HEK293 (cell line): ENCODE measurements at regions not wholly inside any gene's neighbourhood (a gene's known extent, or its start where the extent isn't known, plus 50 kb on each side); places are given as distances from the start of the nearest gene placed in this dataset.

ENCODE experiments used
- CTCF ChIA-PET: fragments of 350-600 bp; formaldehyde crosslinking; extraction: SDS; loops from one replicate; lab custom pipeline; 2021; ENCODE audit warnings: antibody characterized with exemption; lab: Yijun Ruan, JAX
- POLR2A ChIA-PET: fragments of 300-600 bp; formaldehyde crosslinking; extraction: SDS; loops from one replicate; lab custom pipeline; 2020; ENCODE audit warnings: antibody characterized with exemption, inconsistent platforms; lab: Yijun Ruan, JAX
- H3K27ac ChIP-seq: fragments of 200-500 bp; sonication (Bioruptor generic); 2 replicates; pipeline ENCODE4 v1.5.1; 2014; ENCODE audit warnings: low read depth, low read length, control low read depth, inconsistent platforms; ENCODE audit errors: extremely low read depth
- H3K36me3 ChIP-seq, 2 experiments: fragments of 200-500 bp in 1 of 2; sonication (Bioruptor generic) in 1 of 2; 1 replicate in 1 of 2; 2 replicates in 1 of 2; pipeline ENCODE4 v1.5.1; 2014 to 2017; ENCODE audit warnings: inconsistent platforms in 2 of 2, low read length in 2 of 2; ENCODE audit not compliant: control insufficient read depth in 2 of 2, insufficient read depth in 1 of 2
- H3K4me1 ChIP-seq: fragments of 200-500 bp; sonication (Bioruptor generic); 2 replicates; pipeline ENCODE4 v1.5.1; 2014; ENCODE audit warnings: mild to moderate bottlenecking, low read length, inconsistent platforms; ENCODE audit not compliant: control insufficient read depth, insufficient read depth
- H3K4me3 ChIP-seq: 2 replicates; pipeline ENCODE4 v1.5.1; 2011; ENCODE audit warnings: low read depth, mild to moderate bottlenecking, control low read depth, low read length, moderate library complexity
- H3K9me3 ChIP-seq: fragments of 200-500 bp; sonication (Bioruptor generic); 2 replicates; pipeline ENCODE4 v1.5.1; 2014; ENCODE audit warnings: low read depth, low read length, inconsistent platforms; ENCODE audit not compliant: control insufficient read depth, insufficient read depth
- KLF1 ChIP-seq: fragments of 450-650 bp; formaldehyde crosslinking; IDR thresholded peaks from 2 replicates; pipeline ENCODE4 v1.5.1; 2016; ENCODE audit warnings: missing biosample characterization, missing genetic modification characterization
- KLF16 ChIP-seq: fragments of 450-650 bp; formaldehyde crosslinking; IDR thresholded peaks from 2 replicates; pipeline ENCODE4 v1.5.1; 2017; ENCODE audit warnings: missing biosample characterization, missing genetic modification characterization
- MYNN ChIP-seq: fragments of 450-650 bp; formaldehyde crosslinking; IDR thresholded peaks from 2 replicates; pipeline ENCODE4 v1.5.1; 2016; ENCODE audit warnings: missing biosample characterization, missing genetic modification characterization, borderline replicate concordance
- SALL2 ChIP-seq: fragments of 450-650 bp; formaldehyde crosslinking; IDR thresholded peaks from 2 replicates; pipeline ENCODE4 v1.5.0; 2017; ENCODE audit warnings: missing biosample characterization, mild to moderate bottlenecking, missing genetic modification characterization, borderline replicate concordance
- SETDB1 ChIP-seq: IDR thresholded peaks from one replicate; pipeline ENCODE4 v1.6.1; 2017; ENCODE audit warnings: mild to moderate bottlenecking, low read length, moderate library complexity, mixed read lengths; ENCODE audit not compliant: insufficient read length
- ZNF221 ChIP-seq: fragments of 450-650 bp; formaldehyde crosslinking; IDR thresholded peaks from 2 replicates; pipeline ENCODE4 v1.5.1; 2017; ENCODE audit warnings: missing biosample characterization, missing genetic modification characterization, borderline replicate concordance
- ZNF239 ChIP-seq: fragments of 450-650 bp; formaldehyde crosslinking; IDR thresholded peaks from 2 replicates; pipeline ENCODE4 v1.5.1; 2016; ENCODE audit warnings: missing biosample characterization, missing genetic modification characterization
- ZNF311 ChIP-seq: fragments of 450-650 bp; formaldehyde crosslinking; IDR thresholded peaks from 2 replicates; pipeline ENCODE4 v1.5.1; 2017; ENCODE audit warnings: missing biosample characterization, missing genetic modification characterization, borderline replicate concordance
- ZNF335 ChIP-seq: fragments of 450-650 bp; formaldehyde crosslinking; conservative IDR thresholded peaks from 2 replicates; pipeline ENCODE4 v1.5.1; 2016; ENCODE audit warnings: missing biosample characterization, missing genetic modification characterization
- ZNF366 ChIP-seq: fragments of 450-650 bp; formaldehyde crosslinking; conservative IDR thresholded peaks from 2 replicates; pipeline ENCODE4 v1.5.1; 2016; ENCODE audit warnings: missing biosample characterization, missing genetic modification characterization
- ZNF394 ChIP-seq: fragments of 450-650 bp; formaldehyde crosslinking; IDR thresholded peaks from 2 replicates; pipeline ENCODE4 v1.5.1; 2016; ENCODE audit warnings: missing biosample characterization, missing genetic modification characterization, mild to moderate bottlenecking, moderate library complexity, borderline replicate concordance
- ZNF501 ChIP-seq: fragments of 450-650 bp; formaldehyde crosslinking; IDR thresholded peaks from 2 replicates; pipeline ENCODE4 v1.5.1; 2016; ENCODE audit warnings: missing biosample characterization, missing genetic modification characterization
- ZNF548 ChIP-seq: fragments of 450-650 bp; formaldehyde crosslinking; IDR thresholded peaks from 2 replicates; pipeline ENCODE4 v1.5.1; 2016; ENCODE audit warnings: missing biosample characterization, missing genetic modification characterization
- ZNF571 ChIP-seq: fragments of 450-650 bp; formaldehyde crosslinking; IDR thresholded peaks from 2 replicates; pipeline ENCODE4 v1.5.0; 2017; ENCODE audit warnings: missing biosample characterization, missing genetic modification characterization
- ZNF585B ChIP-seq: fragments of 450-650 bp; formaldehyde crosslinking; IDR thresholded peaks from 2 replicates; pipeline ENCODE4 v1.5.1; 2016; ENCODE audit warnings: missing biosample characterization, missing genetic modification characterization
- ZNF654 ChIP-seq: fragments of 450-650 bp; formaldehyde crosslinking; IDR thresholded peaks from 2 replicates; pipeline ENCODE4 v1.5.1; 2016; ENCODE audit warnings: low read depth, missing biosample characterization, missing genetic modification characterization
- TF ChIP-seq, protein P1 (sequence below): fragments of 450-650 bp; formaldehyde crosslinking; IDR thresholded peaks from 2 replicates; pipeline ENCODE4 v1.5.1; 2016; ENCODE audit warnings: missing biosample characterization, missing genetic modification characterization, borderline replicate concordance
- TF ChIP-seq, protein P2 (sequence below): fragments of 450-650 bp; formaldehyde crosslinking; IDR thresholded peaks from 2 replicates; pipeline ENCODE4 v1.5.1; 2017; ENCODE audit warnings: missing biosample characterization, missing genetic modification characterization
- TF ChIP-seq, protein P3 (sequence below): IDR thresholded peaks from 2 replicates; pipeline ENCODE4 v1.6.1; 2011; ENCODE audit warnings: mild to moderate bottlenecking, low read depth, low read length, borderline replicate concordance

DNA sequence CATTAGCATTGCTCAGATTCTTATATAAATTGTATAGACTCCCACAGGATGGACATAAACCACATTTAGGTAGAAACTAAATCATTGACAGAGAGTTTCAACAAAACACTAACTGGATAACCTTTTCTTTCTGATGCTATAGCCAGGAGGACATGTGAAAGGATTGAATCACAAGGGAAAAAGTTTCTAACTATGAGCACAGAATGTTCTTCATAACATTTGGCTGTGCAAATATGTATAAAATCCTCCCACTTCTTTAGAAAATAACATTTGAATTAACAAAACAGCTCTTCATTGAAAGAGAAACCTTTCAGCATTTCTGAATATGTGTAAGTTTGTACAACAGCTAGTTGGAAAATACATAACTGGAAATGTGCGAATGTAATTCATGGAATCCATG lies 167.3 kb downstream of the TBX15 start (continued):
- TF ChIP-seq, protein P1, sequence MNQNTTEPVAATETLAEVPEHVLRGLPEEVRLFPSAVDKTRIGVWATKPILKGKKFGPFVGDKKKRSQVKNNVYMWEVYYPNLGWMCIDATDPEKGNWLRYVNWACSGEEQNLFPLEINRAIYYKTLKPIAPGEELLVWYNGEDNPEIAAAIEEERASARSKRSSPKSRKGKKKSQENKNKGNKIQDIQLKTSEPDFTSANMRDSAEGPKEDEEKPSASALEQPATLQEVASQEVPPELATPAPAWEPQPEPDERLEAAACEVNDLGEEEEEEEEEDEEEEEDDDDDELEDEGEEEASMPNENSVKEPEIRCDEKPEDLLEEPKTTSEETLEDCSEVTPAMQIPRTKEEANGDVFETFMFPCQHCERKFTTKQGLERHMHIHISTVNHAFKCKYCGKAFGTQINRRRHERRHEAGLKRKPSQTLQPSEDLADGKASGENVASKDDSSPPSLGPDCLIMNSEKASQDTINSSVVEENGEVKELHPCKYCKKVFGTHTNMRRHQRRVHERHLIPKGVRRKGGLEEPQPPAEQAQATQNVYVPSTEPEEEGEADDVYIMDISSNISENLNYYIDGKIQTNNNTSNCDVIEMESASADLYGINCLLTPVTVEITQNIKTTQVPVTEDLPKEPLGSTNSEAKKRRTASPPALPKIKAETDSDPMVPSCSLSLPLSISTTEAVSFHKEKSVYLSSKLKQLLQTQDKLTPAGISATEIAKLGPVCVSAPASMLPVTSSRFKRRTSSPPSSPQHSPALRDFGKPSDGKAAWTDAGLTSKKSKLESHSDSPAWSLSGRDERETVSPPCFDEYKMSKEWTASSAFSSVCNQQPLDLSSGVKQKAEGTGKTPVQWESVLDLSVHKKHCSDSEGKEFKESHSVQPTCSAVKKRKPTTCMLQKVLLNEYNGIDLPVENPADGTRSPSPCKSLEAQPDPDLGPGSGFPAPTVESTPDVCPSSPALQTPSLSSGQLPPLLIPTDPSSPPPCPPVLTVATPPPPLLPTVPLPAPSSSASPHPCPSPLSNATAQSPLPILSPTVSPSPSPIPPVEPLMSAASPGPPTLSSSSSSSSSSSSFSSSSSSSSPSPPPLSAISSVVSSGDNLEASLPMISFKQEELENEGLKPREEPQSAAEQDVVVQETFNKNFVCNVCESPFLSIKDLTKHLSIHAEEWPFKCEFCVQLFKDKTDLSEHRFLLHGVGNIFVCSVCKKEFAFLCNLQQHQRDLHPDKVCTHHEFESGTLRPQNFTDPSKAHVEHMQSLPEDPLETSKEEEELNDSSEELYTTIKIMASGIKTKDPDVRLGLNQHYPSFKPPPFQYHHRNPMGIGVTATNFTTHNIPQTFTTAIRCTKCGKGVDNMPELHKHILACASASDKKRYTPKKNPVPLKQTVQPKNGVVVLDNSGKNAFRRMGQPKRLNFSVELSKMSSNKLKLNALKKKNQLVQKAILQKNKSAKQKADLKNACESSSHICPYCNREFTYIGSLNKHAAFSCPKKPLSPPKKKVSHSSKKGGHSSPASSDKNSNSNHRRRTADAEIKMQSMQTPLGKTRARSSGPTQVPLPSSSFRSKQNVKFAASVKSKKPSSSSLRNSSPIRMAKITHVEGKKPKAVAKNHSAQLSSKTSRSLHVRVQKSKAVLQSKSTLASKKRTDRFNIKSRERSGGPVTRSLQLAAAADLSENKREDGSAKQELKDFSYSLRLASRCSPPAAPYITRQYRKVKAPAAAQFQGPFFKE (tag by site-specific recombination), result no peak
- no peak for TF ChIP-seq ZNF366 (tag by site-specific recombination)
- no peak for TF ChIP-seq SALL2 (tag by site-specific recombination)

DNA sequence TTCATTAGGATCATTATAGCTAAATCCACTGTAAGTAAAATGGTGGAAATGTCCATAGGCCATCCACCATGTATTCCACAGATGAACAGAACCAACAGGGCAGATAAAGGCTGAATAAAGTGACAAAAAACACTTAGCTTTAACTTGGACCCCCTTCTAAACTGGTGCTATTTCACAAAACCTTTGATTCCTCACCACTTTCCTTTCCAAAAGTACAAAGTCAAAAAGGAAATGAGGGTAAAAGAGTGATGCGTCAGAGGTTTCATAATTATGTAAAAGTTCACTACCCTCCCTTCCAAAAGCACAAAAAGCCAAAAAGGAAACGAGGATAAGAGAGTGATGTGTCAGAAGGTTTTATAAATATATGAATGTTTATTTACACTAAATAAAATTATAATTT lies 172.2 kb downstream of the TBX15 start:
- POLR2A ChIA-PET, result no interaction called here
- CTCF ChIA-PET, result no interaction called here
- Histone ChIP-seq H3K4me1 (no peaks in the 10 kb centered on the region), H3K27ac (no peak overlapping the region), H3K9me3 (no peaks in the 10 kb centered on the region), H3K36me3 (no peaks in the 10 kb centered on the region), H3K4me3 (no peak overlapping the region)
- TF ChIP-seq, protein P2, sequence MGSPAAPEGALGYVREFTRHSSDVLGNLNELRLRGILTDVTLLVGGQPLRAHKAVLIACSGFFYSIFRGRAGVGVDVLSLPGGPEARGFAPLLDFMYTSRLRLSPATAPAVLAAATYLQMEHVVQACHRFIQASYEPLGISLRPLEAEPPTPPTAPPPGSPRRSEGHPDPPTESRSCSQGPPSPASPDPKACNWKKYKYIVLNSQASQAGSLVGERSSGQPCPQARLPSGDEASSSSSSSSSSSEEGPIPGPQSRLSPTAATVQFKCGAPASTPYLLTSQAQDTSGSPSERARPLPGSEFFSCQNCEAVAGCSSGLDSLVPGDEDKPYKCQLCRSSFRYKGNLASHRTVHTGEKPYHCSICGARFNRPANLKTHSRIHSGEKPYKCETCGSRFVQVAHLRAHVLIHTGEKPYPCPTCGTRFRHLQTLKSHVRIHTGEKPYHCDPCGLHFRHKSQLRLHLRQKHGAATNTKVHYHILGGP (tag by site-specific recombination), result no peak
- TF ChIP-seq ZNF221 (tag by site-specific recombination), result no peak
- no peak for TF ChIP-seq ZNF654
- TF ChIP-seq ZNF501 (tag by site-specific recombination), result no peak
- no peak for TF ChIP-seq SETDB1
- TF ChIP-seq ZNF585B (tag by site-specific recombination), result no peak
- TF ChIP-seq KLF16, result no peak
- TF ChIP-seq, protein P3, sequence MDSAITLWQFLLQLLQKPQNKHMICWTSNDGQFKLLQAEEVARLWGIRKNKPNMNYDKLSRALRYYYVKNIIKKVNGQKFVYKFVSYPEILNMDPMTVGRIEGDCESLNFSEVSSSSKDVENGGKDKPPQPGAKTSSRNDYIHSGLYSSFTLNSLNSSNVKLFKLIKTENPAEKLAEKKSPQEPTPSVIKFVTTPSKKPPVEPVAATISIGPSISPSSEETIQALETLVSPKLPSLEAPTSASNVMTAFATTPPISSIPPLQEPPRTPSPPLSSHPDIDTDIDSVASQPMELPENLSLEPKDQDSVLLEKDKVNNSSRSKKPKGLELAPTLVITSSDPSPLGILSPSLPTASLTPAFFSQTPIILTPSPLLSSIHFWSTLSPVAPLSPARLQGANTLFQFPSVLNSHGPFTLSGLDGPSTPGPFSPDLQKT, result no peak
- TF ChIP-seq ZNF548 (tag by site-specific recombination), result no peak
- TF ChIP-seq ZNF239 (tag by site-specific recombination), result no peak
- TF ChIP-seq ZNF571, result no peak
- TF ChIP-seq ZNF311 (tag by site-specific recombination), result no peak
- TF ChIP-seq ZNF394 (tag by site-specific recombination), result no peak
- TF ChIP-seq ZNF335, result no peak
- no peak for TF ChIP-seq MYNN (tag by site-specific recombination)
- no peak for TF ChIP-seq KLF1 (tag by site-specific recombination)
